WERI-Rb-1 (cell line): ENCODE measurements at regions not wholly inside any gene's neighbourhood (a gene's known extent, or its start where the extent isn't known, plus 50 kb on each side); places are given as distances from the start of the nearest gene placed in this dataset.

Source experiments
- DNase-seq: peaks from one replicate; pipeline ENCODE4 v3.0.0-alpha.2; 2020
- H3K27ac ChIP-seq: fragments of 250-450 bp; sonication (Bioruptor Pico); 2 replicates; pipeline ENCODE4 v1.5.1; 2020; ENCODE audit warnings: mild to moderate bottlenecking, moderate library complexity
- H3K27me3 ChIP-seq: fragments of 250-450 bp; sonication (Bioruptor Pico); 2 replicates; pipeline ENCODE4 v1.5.1; 2021; ENCODE audit warnings: mild to moderate bottlenecking, low read depth, moderate library complexity; ENCODE audit not compliant: insufficient read depth, severe bottlenecking
- H3K36me3 ChIP-seq: fragments of 250-450 bp; sonication (Bioruptor Pico); 2 replicates; pipeline ENCODE4 v1.5.1; 2020; ENCODE audit warnings: mild to moderate bottlenecking, moderate library complexity
- H3K4me3 ChIP-seq: 2 replicates; pipeline ENCODE4 v1.5.1; 2011; ENCODE audit warnings: low read depth, mild to moderate bottlenecking, control low read depth, low read length
- H3K9me3 ChIP-seq: fragments of 250-450 bp; sonication (Bioruptor Pico); 2 replicates; pipeline ENCODE4 v1.5.1; 2021; ENCODE audit warnings: mild to moderate bottlenecking, moderate library complexity; ENCODE audit not compliant: severe bottlenecking
- CTCF ChIP-seq: IDR thresholded peaks from 2 replicates; pipeline ENCODE4 v1.5.1; 2011; ENCODE audit warnings: low read depth, mild to moderate bottlenecking, control low read depth, inconsistent platforms, low read length

DNA sequence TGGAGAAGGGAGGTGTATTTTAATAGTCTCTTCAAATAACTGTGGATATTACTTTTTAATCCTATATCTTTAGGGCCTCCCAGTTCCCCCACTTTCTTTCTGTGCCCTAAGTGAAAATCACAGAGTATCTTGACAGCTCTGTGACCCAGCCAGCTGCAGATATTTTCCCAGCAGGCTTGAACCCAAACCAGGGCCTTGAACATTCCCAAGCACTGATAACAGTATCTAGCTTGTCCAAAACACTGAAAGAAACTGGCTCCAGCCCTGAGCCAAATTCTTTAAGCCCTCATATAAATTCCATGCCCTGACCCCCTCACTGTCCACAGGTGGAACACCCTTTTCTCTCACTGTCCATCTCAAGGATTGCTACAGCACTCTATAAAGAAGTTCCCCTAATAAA is 388.1 kb upstream of the CHAC2 start:
- H3K9me3 ChIP-seq, result no peaks in the 10 kb centered on the region
- no peak for TF ChIP-seq CTCF
- DNase-seq, result no peak
- no peaks in the 10 kb centered on the region for H3K36me3 ChIP-seq
- no peak overlapping the region for H3K27ac ChIP-seq
- no peaks in the 10 kb centered on the region for H3K27me3 ChIP-seq
- no peak overlapping the region for H3K4me3 ChIP-seq

DNA sequence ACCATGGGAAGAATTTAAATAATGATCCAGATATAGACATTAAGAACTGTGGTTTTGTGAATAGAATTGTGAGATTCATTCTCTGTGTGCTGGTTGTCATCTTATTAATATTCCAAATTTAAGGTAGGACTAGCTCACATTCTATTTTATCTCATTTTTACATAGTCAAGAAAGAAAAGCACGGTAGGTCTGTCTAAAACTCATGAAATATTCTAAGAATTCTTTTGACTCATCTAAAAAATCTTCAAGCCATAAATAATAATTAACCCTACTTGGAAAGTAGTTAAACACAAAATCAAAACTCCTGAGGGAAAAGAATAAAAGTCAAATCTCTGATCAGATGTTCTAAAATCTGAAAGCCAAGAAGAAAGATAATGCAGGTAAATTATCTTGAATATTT is 388.8 kb upstream of the CHAC2 start:
- Histone ChIP-seq H3K36me3 (no peaks in the 10 kb centered on the region), H3K27me3 (no peaks in the 10 kb centered on the region), H3K4me3 (no peak overlapping the region), H3K9me3 (no peaks in the 10 kb centered on the region), H3K27ac (no peak overlapping the region)
- no peak for DNase-seq
- TF ChIP-seq CTCF, result no peak

DNA sequence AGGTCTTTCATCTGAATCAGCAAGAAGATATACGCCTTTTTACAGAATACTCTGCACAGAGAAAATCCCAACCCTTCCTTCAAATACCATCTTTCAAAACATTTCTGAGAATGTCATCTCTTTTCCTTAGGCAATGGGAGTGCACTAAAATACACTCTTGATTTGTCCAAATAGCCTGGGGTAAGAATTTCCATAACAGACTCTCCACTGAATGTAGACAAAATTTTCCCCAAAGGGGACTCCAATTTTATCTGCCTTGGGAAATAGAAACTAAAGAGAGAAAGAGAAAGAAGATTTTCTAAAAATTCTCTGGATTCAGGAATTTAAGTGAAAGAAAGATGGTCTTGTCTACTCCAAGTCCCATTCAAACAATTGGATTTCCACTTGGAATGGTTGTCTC is 394.5 kb upstream of the CHAC2 start:
- TF ChIP-seq CTCF, result no peak
- H3K36me3 ChIP-seq, result no peaks in the 10 kb centered on the region
- no peak overlapping the region for H3K4me3 ChIP-seq
- no peaks in the 10 kb centered on the region for H3K27me3 ChIP-seq
- DNase-seq, result no peak
- H3K27ac ChIP-seq, result no peak overlapping the region
- no peaks in the 10 kb centered on the region for H3K9me3 ChIP-seq

- no peak for DNase-seq
- no peaks in the 10 kb centered on the region for H3K36me3 ChIP-seq
- no peak overlapping the region for H3K27ac ChIP-seq
- TF ChIP-seq CTCF, result no peak
- H3K27me3 ChIP-seq, result no peaks in the 10 kb centered on the region
- no peaks in the 10 kb centered on the region for H3K9me3 ChIP-seq
- H3K4me3 ChIP-seq, result no peak overlapping the region
These were observed 401.1 kb upstream of the CHAC2 start for GRCh38 chr2:53366543-53366942.

DNA sequence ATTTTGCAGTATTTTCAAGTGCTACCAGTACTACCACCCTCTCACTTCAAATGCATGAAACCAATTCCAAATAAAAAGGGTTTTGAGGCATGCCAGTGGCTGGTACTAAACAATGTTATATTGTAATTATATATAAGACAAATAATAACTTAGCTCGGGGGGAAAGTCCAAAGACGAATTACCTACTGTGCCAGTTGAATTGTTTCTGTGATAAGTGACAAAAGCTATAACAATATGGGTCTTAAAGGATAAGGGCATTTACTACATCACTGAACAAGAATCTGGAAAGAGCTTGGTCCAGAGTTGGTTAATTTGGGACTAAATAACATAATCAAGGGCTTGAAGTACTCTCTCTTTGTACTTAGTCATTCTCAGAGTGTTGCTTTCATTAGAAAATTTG is 404.7 kb upstream of the CHAC2 start:
- Histone ChIP-seq H3K9me3 (peaks cover 2% of the 10 kb centered on the region), H3K36me3 (no peaks in the 10 kb centered on the region), H3K4me3 (no peak overlapping the region), H3K27ac (no peak overlapping the region), H3K27me3 (no peaks in the 10 kb centered on the region)
- no peak for DNase-seq
- no peak for TF ChIP-seq CTCF

- H3K27me3 ChIP-seq, result no peaks in the 10 kb centered on the region
- DNase-seq, result no peak
- H3K36me3 ChIP-seq, result no peaks in the 10 kb centered on the region
- H3K9me3 ChIP-seq, result peaks cover 12% of the 10 kb centered on the region
- H3K4me3 ChIP-seq, result no peak overlapping the region
- TF ChIP-seq CTCF, result no peak
- no peak overlapping the region for H3K27ac ChIP-seq
These were observed 411.2 kb upstream of the CHAC2 start for GRCh38 chr2:53356291-53356905.
